Tongue (tissue), 1 donor: ENCODE measurements at regions not wholly inside any gene's neighbourhood (a gene's known extent, or its start where the extent isn't known, plus 50 kb on each side); places are given as distances from the start of the nearest gene placed in this dataset.

Experiments
- DNase-seq: peaks from one replicate; pipeline ENCODE4 v3.0.0-alpha.2; 2015

DNA sequence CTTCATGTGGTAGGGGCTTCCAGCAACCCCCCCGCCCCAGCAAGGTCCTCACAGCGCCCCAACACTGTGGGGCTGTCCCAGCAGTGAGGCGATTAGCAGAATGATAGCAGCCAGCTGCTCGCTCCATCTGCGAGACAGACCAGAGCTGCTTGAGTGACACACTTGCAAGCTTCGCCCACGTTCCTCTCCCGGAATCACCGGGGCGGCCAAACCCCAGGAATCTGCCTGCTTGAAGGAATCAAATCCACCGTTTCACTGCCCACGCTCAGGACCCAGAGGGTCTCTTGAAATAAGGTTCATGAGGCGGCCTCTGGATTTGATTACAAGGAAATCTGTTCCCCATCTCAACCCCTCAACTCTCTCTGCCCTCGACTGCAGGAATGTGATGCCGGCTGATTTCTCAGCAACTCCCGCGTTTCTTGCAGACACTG is 356.0 kb downstream of the C16orf95 start:
- DNase-seq, result peak; percentile 67

DNA sequence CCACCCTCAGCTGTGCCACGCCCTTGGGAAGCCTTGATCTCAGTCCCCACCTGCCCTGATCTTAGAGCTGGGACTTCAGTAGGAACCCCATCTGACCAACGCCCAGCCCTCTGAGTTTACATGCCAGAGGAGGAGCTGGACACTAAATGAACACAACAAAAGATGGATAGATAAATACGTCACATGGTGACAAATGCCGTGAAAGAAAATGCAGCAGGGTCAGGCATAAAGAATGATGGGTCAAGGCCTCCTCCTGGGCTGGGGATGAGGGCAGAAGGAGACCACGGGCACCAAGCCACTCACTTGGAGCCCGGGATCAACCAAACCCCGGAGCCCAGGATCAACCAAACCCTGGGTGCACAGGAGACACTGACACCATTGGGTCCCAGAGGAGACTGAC is 354.9 kb downstream of the C16orf95 start:
- DNase-seq, result no peak

DNA sequence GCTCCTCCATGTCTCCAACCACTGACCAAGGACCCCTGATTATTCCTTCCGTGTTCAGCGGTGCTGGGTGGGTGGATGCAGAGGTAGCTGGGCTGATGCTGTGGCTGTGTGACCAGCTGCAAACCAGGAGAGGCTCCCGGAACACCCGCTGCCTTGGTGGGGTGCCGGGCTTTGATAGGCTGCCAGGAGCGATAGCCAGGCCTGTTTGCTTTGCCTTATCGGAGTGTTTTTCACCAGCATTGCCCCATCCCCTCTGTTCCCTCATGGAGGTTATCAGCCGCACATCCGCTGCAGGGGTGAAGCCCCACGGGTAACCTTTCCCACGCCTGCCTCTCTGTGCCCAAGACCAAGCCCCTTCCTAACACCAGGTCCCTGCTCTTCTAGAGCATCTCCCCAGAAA is 354.3 kb downstream of the C16orf95 start:
- DNase-seq, result no peak

DNA sequence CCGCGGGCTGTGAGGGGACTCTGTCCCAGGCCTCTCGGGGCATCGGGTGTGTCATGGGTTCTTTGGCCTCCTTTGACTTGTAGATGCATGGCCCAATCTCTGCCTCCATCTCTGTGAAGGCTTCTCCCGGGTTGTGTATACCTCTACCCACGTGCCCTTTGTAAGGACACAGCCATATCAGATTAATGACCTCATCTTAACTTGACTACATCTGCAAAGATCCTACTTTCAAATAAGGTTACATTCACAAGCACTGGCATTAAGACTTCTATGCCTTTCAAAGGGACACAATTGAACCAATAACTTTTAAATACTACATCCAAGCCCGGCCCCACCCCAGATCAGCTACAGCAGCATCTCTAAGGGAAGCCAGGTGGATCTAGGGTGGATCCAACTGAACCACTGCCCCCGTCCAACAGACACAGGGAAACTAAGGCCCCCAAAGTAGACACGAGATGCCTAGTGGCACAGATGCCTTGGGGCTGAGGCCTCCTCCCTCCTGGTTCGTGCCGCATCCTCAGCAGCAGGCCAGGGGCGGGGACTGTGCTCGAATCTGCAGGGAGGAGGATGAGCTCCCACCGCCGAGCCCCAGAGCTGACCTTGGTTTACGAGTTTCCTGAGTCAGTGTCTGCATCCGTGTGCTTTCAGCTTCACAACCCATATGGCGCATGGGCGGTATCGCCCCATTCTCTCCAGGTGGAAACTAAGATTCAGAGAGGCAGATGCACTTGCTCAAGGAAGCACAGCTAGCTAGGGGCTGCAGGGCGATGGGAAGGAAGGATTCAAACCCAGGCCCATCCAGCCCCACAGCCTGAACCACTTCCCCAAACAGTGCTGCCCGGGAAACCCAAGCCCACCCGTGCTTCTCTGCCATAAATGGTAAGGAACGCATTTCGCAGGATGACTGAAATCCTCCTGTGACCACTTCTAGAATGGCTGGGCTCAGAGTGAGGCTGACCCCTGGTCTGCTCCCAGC is 353.3 kb downstream of the C16orf95 start:
- no peak for DNase-seq

DNA sequence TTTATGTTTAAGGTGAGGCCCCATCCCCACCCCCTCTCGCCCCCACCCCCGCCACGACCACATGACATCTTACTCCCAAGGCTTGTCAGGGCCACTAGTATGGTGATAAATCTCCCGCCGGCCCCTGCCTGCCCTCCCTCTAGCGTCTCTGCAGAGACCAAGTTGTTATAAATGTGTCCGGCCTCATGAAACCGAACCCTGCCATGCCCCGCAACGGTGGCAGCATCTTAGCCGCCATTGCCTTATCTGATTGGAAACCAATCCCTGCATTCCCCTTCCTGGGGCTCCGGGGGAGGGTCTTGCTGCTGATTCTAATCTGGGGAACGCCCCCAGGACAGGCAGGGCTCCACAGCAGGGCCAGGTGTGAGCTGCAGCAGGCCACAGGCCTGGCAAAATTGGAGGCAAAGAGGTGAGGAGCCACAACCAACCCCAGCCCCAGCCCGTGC is 352.4 kb downstream of the C16orf95 start:
- no peak for DNase-seq

DNA sequence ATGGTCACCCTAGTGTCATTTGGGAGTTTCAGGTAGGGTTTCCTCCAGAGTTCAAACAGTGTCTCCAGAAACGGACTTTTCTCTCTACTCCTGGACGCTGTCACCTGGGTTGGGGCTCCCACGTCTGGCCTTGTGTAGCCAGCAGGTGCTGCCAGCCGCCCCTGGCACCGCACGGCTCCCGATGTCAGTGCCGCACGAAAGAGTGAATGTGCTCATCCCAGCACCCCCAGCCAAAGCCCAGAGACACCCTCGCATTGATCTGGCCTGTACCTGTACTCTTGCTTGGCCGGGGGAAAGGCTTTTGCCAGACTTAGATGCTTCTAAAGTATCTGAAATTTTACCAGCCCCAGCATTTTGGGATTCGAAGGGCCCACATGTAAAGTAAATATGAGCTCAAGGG is 351.9 kb downstream of the C16orf95 start:
- no peak for DNase-seq

DNA sequence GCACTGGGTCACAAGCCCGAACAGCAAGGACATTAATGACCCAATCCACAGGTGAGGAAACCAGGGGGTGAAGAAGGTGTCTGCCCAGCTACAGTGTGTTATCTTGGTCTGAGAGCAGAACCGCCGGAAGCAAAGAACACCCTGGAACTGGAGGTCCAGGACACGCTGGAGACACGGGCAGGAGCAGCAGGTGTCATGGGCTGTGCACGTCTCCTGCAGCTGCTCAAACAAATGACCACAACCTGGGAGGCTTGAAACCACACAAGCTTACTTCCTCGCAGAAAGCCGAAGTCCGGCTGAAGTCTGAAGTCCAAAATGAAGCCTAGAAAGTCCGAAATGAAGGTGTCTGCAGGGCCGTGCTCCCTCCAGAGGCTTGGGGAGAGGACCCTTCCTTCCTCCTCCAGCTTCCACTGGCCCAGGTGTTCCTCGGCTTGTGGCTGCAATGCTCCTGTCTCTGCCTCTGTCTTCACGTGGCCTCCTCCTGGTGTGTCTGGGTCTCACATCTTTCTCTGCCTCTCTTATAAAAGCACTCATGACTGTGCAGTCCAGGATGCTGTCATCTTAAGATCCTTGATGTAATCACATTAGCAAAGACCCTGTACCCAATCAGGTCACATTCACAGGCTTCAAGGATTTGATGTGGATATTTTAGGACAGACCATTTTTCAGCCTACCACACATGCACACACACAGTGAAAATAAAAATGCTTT is 351.2 kb downstream of the C16orf95 start:
- DNase-seq, result no peak

DNA sequence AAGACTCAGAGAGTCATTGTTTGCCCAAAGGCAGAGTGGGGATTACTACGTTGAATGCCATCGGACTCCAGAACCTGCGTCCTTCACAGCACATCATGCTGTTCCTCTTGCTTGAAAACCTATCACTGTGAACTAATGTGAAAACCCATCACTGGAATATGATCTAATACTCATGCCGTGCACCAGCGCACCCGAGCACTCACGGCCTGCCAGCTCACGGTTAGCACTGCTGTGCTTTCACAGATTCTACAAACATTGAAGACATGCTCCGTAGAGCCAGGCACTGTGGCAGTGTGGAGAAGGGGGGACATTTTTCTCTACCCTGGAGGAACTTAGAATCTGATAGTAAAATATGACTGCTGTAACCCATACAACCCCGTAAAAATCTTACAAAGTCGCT is 350.4 kb downstream of the C16orf95 start:
- DNase-seq, result no peak

DNA sequence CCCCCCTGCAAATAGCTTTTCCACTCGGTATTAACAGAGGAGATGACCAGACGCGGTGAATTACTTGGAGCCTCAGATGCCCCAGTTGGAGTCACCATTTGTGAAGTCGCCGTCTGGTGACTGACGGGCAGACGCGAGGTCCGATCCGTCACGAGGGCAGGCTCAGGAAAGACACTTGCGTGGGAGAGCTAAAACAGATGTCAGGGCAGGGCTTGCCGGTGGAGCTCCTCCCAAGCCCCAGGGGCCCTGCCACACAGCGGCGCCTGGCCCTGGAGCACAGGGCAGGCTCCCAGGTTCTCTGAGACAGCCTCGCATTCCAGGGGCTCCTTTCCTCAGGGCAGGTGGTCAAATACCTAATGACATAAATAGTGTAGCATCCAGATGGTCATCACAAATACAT is 348.3 kb downstream of the C16orf95 start:
- no peak for DNase-seq

DNA sequence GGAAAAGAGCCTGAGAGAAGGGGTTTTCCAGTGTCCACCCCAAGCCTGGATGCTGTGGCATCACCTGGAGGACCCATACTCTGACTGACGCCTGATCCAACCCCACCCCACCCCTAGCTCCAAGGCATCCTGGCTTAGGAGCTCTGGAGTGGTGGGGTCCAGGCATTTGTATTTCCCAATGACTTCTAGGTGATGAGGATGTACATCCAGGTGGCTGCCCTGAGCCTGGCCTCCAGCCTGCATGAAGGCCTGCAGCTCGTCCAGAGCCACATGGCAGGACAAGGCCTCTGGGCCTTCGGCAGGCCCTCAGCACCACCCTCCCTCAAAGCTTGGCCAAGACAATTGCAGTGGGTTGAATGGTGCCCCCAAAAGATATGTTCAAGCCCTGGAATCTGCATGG is 347.5 kb downstream of the C16orf95 start:
- DNase-seq, result no peak

DNA sequence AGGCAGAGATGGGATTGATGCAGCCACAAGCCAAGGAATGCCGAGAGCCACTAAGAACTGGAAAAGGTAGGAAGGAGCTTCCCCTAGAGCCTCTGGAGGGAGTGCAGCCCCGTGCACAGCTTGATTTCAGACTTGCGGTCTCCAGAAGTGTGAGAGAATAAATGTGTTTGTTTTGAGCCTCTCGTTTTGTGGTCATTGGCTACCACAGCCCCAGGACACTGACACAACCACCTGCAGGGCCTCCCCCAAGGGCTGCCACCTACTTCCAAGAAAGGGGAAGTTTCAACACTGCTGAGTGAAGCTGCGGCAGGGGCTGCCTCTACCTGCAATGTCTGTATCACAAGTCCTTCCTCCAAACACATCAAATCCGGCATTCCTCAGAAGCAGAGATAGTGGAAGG is 346.9 kb downstream of the C16orf95 start:
- DNase-seq, result no peak

DNA sequence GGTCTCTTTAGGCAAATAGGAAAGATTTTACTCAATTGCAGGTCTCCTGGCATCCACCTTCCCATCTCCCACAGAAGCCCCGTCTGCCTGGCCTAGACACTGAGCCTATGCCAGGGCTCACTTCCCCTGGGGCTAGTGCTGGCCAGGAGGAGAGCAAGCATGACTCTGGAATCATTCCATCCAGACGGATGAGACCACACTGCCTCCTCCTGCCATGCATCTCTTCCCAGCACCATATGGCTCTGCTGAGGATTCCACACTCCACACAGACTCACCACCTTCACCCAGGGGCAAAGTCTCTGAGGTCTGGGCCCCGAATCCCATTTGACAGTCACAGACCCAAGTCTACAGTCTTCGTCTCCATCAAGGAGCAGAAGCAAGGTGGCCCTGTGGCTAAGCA is 346.5 kb downstream of the C16orf95 start:
- DNase-seq, result no peak

DNA sequence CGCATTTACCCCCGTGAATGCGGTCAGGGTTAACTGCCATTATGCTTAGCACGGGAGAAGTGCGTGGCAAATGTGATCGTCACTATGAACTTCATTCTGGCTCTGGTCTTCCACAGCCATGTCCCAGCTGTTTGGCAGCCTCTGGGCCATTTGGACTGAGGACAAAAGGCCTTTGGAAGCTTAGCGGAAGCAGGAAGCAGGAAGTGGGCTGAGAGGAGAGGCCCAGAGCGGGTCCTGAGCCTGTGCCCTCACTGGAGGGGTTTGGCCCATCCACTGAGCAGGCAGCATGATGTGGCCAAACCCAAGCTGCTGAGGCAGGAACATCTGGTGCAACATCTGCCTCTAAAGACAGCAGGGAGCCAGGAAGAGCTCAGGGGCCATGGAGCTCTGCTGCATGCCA is 345.9 kb downstream of the C16orf95 start:
- DNase-seq, result peak; percentile 82

DNA sequence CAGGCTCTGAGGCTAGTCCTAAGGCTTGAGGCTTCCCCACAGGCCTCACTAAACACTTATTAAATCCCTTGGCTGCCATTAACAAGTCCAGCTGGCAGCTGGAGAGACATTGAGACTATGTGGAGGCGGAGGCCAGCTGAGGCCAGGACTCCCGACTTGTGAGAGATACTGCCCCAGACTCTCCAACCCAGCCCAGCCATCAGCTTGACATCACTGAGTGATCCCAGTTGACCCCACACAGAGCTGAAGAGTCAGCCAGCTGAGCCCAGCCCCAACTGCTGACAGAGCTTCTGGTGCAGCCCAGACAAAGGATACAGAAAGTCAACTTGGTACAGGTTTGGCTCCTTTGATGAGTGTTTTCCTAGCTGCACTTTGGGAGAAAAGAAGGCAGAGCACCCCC is 343.1 kb downstream of the C16orf95 start:
- no peak for DNase-seq

DNA sequence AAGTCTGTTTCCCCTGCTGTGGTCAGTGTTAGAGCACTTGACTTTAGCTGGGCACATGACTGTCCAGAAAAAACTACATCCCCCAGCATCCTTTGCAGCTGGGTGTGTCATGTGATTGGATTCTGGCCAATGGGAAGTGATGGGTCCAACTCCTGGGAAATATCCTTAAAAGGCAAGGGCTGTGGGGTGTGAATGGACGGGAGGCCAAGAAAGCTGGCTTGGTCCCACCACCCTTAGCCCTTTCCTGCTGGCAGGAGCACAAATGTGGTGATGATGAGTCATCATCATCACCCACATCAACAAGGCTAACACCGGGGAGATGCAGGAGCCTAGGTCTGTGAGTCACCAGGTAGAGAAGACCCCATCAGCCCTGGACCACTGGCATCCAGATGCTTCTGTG is 341.7 kb downstream of the C16orf95 start:
- no peak for DNase-seq

DNA sequence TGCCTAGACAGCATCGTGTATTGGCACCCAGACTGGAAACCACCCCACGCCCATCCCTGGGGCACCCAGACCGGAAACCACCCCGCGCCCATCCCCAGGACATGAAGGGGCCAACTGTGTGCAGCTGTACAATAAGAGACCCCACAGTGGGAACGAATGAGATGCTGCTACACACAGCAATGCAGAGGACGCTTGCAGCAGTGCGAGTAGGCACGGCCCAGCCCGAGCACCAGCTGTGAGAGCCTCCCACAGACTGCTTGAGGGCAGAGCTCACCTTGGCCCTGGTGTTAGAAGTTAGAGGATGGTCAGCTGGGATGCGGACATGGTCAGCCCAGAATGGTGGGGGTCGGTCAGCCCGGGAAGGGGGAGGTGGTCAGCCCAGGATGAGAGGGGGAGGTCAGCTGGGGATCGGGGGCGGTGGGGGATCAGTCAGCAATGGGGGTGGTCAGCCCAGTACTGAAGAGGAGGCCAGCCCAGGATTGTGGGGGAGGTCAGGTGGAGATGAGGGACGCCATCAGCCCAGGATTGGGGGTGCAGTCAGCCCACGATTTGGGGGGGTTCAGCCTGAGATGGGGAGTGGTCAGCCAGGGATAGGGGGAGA is 340.0 kb downstream of the C16orf95 start:
- no peak for DNase-seq

DNA sequence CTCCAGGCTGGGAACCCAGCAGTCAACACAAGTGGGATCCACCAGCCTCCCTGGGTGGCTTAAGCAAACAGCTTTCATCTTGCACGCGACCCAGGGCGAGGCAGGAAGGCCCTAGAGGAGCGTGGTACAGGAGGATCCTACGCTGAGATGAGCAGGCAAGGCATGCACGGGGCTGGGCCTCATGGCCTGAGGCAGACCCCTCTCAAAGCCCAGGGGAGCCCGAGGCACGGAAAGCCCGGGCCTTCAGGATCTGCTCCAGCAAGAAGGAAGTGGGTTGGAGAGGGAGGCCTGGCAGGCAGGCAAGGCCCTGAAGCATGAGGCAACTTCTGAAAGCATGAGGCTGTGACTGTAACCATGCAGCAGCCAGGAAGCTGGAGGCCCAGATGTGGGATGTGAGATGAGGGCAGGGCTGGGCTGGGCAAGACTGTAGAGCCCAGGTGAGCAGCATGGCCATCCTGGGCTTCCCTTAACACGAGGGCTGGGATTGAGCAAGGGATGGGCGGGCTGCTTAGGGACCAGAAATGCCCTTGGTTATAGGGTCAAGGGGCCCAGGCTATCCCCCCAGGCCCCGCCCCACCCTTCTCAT is 338.7 kb downstream of the C16orf95 start:
- no peak for DNase-seq

DNA sequence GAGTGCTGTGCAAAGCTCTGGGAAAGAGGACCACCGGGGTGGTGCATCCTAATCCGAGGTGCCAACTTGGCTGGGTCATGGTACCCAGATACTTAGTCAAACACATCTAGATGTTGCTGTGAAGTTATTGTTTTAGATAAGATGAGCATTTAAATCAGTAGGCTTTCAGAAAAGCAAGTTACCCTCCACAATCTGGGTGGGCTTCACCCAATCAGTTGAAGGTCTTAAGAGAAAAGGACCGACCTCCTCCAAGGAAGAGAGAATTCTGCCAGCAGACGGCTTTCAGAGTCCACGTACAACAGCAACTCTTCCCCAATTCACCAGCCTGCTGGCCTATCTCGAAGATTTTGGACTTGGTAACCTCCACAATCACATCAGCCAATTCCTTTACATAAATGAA is 338.1 kb downstream of the C16orf95 start:
- no peak for DNase-seq

DNA sequence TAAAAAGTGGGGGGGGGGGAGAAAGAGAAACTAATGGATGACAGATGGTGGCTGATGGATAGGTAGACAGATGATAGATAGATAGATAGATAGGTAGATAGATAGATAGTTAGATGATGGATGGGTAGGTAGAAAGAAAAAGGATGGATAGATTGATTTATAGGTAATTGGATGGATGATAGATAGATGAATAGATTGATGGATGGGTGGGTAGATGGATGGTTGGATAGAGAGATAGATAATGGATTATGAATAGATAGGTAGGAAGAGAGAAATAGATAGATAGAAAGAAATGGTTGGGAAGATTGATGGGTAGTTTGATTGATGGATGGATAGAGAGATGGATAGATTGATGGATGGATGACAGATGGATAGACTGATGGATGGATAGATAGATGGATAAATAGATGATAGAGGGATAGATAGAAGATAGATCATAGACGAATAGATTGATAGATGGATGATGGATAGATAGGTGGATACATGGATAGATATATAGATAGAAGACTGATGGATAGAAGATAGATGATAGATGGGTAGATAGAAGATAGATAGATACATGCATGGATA is 337.1 kb downstream of the C16orf95 start:
- no peak for DNase-seq

DNA sequence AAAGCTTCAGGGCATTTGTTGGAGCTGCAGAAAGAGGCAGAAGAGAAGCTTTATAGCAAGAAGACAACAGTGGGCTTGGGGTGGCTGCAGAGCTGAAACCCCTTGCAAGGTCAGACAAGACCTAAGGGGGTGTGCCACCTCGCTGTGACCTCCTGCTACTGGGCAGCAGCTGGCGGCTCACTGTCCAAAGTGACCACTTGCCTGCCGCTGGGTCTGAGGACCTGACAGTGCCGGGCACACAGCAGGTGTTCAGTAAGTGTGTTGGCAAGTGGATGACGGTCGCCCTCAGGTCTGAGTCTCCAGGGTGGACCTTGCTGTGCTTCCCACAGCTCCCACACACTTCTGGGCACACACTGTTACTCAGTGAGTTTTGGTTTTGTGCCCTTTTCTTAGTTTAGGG is 336.5 kb downstream of the C16orf95 start:
- DNase-seq, result no peak

DNA sequence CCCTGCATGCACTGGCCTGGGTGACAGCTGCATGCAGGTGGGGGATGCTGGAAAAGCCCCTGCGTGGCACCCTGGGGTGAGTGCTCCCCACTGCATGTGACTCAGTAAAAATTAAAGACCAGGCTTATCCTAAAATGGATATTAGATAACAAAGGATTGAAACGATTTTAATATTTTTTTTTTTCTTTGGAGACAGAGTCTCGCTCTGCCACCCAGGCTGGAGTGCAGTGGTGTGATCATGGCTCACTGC is 334.9 kb downstream of the C16orf95 start:
- DNase-seq, result no peak

DNA sequence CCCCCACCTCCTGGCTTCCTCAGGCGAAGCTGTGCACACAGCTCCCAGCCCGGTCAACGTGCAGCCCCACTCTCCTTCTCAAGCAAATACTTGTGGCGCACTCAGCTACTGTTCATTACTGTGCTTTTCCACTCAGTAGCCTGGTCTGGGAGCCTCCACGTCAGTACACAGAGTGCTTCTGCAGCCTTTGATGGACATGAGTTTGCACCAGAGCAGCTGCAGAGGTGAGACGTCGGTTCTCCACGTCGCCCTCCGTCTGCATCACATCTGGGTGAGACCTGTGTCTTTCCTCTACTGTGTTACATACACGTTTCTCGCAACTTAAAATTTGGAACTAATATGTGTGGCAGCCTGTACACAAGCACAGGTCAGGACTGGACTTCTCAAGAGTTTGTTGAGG is 334.3 kb downstream of the C16orf95 start:
- no peak for DNase-seq

DNA sequence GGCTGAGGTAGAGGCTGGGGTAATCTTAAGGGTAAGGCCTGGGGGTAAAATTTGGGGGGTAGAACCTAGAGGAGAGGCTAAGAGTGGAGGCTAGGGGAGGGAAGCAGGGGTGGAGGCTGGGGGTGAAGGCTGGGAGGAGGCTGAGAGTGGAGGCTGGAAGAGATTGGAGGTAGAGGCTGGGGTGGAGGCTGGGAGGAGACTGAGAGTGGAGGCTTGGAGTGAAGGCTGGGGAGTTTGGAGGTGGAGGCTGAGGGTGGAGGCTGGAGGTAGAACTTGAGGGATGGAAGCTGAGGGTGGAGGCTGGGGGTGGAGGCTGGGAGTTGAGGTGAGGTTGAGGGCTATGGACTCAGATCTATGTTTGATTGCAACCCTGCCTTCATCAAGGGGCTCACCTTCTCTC is 333.6 kb downstream of the C16orf95 start:
- DNase-seq, result no peak
